A549 (cell line): ENCODE measurements at regions not wholly inside any gene's neighbourhood (a gene's known extent, or its start where the extent isn't known, plus 50 kb on each side); places are given as distances from the start of the nearest gene placed in this dataset.

Source experiments
- EP300 ChIP-seq, 2 experiments: fragments of >200 bp; sonication (Bioruptor Twin); formaldehyde crosslinking; IDR thresholded peaks; 2 replicates in 1 of 2; 3 replicates in 1 of 2; pipeline ENCODE4 v1.6.1; 2016 to 2017
- RCOR1 ChIP-seq: fragments of 150-350 bp; IDR thresholded peaks from 2 replicates; pipeline ENCODE4 v1.6.1; 2014; ENCODE audit warnings: antibody characterized with exemption, low read length, low read depth
- TF ChIP-seq, protein P1 (sequence below): fragments of >200 bp; sonication (Bioruptor Twin); formaldehyde crosslinking; IDR thresholded peaks from 3 replicates; pipeline ENCODE4 v1.5.1; 2016

DNA sequence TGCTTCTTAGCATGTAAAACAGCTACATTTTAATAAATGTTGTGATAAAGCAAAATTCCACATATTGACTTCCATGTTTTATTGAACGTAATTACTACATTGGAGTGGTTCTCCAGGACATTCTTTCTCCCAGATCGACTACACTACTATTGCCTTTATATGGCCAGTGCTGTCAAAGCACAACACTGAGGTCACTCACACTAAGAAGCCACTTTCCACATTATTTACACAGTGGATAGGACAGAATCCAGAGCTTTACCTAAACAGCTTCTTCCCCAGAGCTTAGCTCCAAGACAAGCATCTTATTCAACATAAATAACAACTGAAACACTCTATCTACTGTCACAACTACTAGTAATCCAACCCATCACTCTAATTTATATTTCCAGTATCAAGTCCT is 73.9 kb upstream of the WDR75 start:
- TF ChIP-seq RCOR1 (no peak), EP300 (IDR thresholded peaks at IDR 0.05) (no peak)
- TF ChIP-seq, protein P1, sequence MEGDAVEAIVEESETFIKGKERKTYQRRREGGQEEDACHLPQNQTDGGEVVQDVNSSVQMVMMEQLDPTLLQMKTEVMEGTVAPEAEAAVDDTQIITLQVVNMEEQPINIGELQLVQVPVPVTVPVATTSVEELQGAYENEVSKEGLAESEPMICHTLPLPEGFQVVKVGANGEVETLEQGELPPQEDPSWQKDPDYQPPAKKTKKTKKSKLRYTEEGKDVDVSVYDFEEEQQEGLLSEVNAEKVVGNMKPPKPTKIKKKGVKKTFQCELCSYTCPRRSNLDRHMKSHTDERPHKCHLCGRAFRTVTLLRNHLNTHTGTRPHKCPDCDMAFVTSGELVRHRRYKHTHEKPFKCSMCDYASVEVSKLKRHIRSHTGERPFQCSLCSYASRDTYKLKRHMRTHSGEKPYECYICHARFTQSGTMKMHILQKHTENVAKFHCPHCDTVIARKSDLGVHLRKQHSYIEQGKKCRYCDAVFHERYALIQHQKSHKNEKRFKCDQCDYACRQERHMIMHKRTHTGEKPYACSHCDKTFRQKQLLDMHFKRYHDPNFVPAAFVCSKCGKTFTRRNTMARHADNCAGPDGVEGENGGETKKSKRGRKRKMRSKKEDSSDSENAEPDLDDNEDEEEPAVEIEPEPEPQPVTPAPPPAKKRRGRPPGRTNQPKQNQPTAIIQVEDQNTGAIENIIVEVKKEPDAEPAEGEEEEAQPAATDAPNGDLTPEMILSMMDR = no peak
